ENCODE measurements at regions not wholly inside any gene's neighbourhood (a gene's known extent, or its start where the extent isn't known, plus 50 kb on each side); places are given as distances from the start of the nearest gene placed in this dataset.
"Not testable (repeated sequence)": the region's sequence is repeated elsewhere in the genome, so short reads cannot be mapped to it uniquely, and the experiment has no call there.

GRCh38 chr20:55937283-55937682, 68.0 kb downstream of the CBLN4 start:
- no peak for DNase-seq (ENCODE audit: low spot score)

GRCh38 chr20:55936209-55936595, 69.1 kb downstream of the CBLN4 start:
- DNase-seq (ENCODE audit: low spot score) = no peak

GRCh38 chr20:55935448-55936208, 69.7 kb downstream of the CBLN4 start:
- DNase-seq (ENCODE audit: low spot score) = no peak

- DNase-seq (ENCODE audit: low spot score) = no peak
These were observed 71.2 kb downstream of the CBLN4 start for GRCh38 chr20:55934146-55934545.

- not testable (repeated sequence) for DNase-seq (ENCODE audit: low spot score)
These were observed 74.4 kb downstream of the CBLN4 start for GRCh38 chr20:55930876-55931275.

GRCh38 chr20:55928266-55928665, 77.1 kb downstream of the CBLN4 start:
- no peak for DNase-seq (ENCODE audit: low spot score)

GRCh38 chr20:55919956-55920355, 85.4 kb downstream of the CBLN4 start:
- no peak for DNase-seq (ENCODE audit: low spot score)

- DNase-seq (ENCODE audit: low spot score) = no peak
These were observed 86.0 kb downstream of the CBLN4 start for GRCh38 chr20:55919319-55919718.

- DNase-seq (ENCODE audit: low spot score) = no peak
These were observed 86.8 kb downstream of the CBLN4 start for GRCh38 chr20:55918471-55918870.

- peak; percentile 4 for DNase-seq (ENCODE audit: low spot score)
These were observed 112.3 kb downstream of the CBLN4 start for GRCh38 chr20:55893031-55893430.

- DNase-seq (ENCODE audit: low spot score) = no peak
These were observed 116.6 kb downstream of the CBLN4 start for GRCh38 chr20:55888685-55889084.

- peak; percentile 34 for DNase-seq (ENCODE audit: low spot score)
These were observed 122.4 kb downstream of the CBLN4 start for GRCh38 chr20:55882910-55883309.

- no peak for DNase-seq (ENCODE audit: low spot score)
These were observed 123.0 kb downstream of the CBLN4 start for GRCh38 chr20:55882286-55882685.

- DNase-seq (ENCODE audit: low spot score) = no peak
These were observed 124.1 kb downstream of the CBLN4 start for GRCh38 chr20:55881204-55881603.

- no peak for DNase-seq (ENCODE audit: low spot score)
These were observed 125.0 kb downstream of the CBLN4 start for GRCh38 chr20:55880361-55880760.

GRCh38 chr20:55855052-55855451, 150.3 kb downstream of the CBLN4 start:
- DNase-seq (ENCODE audit: low spot score) = no peak

GRCh38 chr20:55830121-55830827, 175.0 kb downstream of the CBLN4 start:
- DNase-seq (ENCODE audit: low spot score) = no peak

GRCh38 chr20:55805138-55805537, 200.2 kb downstream of the CBLN4 start:
- DNase-seq (ENCODE audit: low spot score) = no peak

- DNase-seq (ENCODE audit: low spot score) = no peak
These were observed 204.6 kb downstream of the CBLN4 start for GRCh38 chr20:55800552-55801245.

- no peak for DNase-seq (ENCODE audit: low spot score)
These were observed 211.3 kb downstream of the CBLN4 start for GRCh38 chr20:55793986-55794385.

GRCh38 chr20:55792049-55792448, 213.3 kb downstream of the CBLN4 start:
- DNase-seq (ENCODE audit: low spot score) = no peak

GRCh38 chr20:55790178-55790577, 215.1 kb downstream of the CBLN4 start:
- no peak for DNase-seq (ENCODE audit: low spot score)

GRCh38 chr20:55784036-55784435, 221.3 kb downstream of the CBLN4 start:
- no peak for DNase-seq (ENCODE audit: low spot score)
